K562 (cell line): ENCODE measurements at regions not wholly inside any gene's neighbourhood (a gene's known extent, or its start where the extent isn't known, plus 50 kb on each side); places are given as distances from the start of the nearest gene placed in this dataset.

Experiments
- CCAR2 ChIP-seq: fragments of 200-400 bp; formaldehyde crosslinking; IDR thresholded peaks from 2 replicates; pipeline ENCODE4 v1.6.1; 2017; ENCODE audit warnings: mild to moderate bottlenecking, low read depth, low read length
- DPF2 ChIP-seq: fragments of 450-650 bp; IDR thresholded peaks from 2 replicates; pipeline ENCODE4 v1.6.1; 2016
- EWSR1 ChIP-seq: fragments of 450-650 bp; IDR thresholded peaks from 2 replicates; pipeline ENCODE4 v1.6.1; 2018; ENCODE audit warnings: borderline replicate concordance, mild to moderate bottlenecking, low read depth, moderate library complexity; ENCODE audit not compliant: partially characterized antibody
- GATA2 ChIP-seq: sonication (generic); formaldehyde crosslinking; IDR thresholded peaks from 2 replicates; pipeline ENCODE4 v1.4.0; 2020; ENCODE audit warnings: mild to moderate bottlenecking, missing genetic modification reagents
- GATAD2A ChIP-seq: fragments of 450-650 bp; IDR thresholded peaks from 2 replicates; pipeline ENCODE4 v1.6.1; 2017
- HDGF ChIP-seq: fragments of 450-650 bp; IDR thresholded peaks from 2 replicates; pipeline ENCODE4 v1.6.1; 2016
- HES1 ChIP-seq: fragments of 450-650 bp; IDR thresholded peaks from 2 replicates; pipeline ENCODE4 v1.6.1; 2016; ENCODE audit warnings: low read depth, mild to moderate bottlenecking, moderate library complexity
- HEY1 ChIP-seq: fragments of 250-450 bp; sonication (Bioruptor Pico); IDR thresholded peaks from 2 replicates; pipeline ENCODE4 v1.5.0; 2020; ENCODE audit warnings: mild to moderate bottlenecking, moderate library complexity, borderline replicate concordance
- PATZ1 ChIP-seq: fragments of 250-450 bp; sonication (Bioruptor Pico); IDR thresholded peaks from 2 replicates; pipeline ENCODE4 v1.5.0; 2020; ENCODE audit warnings: mild to moderate bottlenecking, borderline replicate concordance
- RBM14 ChIP-seq: fragments of 200-400 bp; formaldehyde crosslinking; IDR thresholded peaks from 2 replicates; pipeline ENCODE4 v1.6.1; 2018; ENCODE audit warnings: low read depth, mild to moderate bottlenecking, low read length, moderate library complexity, borderline replicate concordance; ENCODE audit not compliant: insufficient read depth
- RNF2 ChIP-seq: sonication (generic); IDR thresholded peaks from 2 replicates; pipeline ENCODE4 v1.6.1; 2016
- SRSF1 ChIP-seq: fragments of 200-400 bp; formaldehyde crosslinking; IDR thresholded peaks from 2 replicates; pipeline ENCODE4 v1.6.1; 2017; ENCODE audit warnings: mild to moderate bottlenecking, low read depth, low read length, moderate library complexity
- TBP ChIP-seq: optimal IDR thresholded peaks from 2 replicates; pipeline ENCODE3; 2011; ENCODE audit warnings: low read depth, low read length, improper control_type of control experiment
- USF1 ChIP-seq: sonication (generic); formaldehyde crosslinking; IDR thresholded peaks from 2 replicates; pipeline ENCODE4 v1.9.0; 2022; ENCODE audit warnings: mild to moderate bottlenecking, missing genetic modification reagents
- ZNF24 ChIP-seq: fragments of 450-650 bp; IDR thresholded peaks from 2 replicates; pipeline ENCODE4 v1.6.1; 2016
- ZNF764 ChIP-seq: fragments of 250-450 bp; sonication (Bioruptor Pico); IDR thresholded peaks from 2 replicates; pipeline ENCODE4 v1.4.0; 2020; ENCODE audit warnings: low read depth, mild to moderate bottlenecking, moderate library complexity

GRCh38 chr6:15090145-15090579 is 155.7 kb upstream of the JARID2 start (continued):
- TF ChIP-seq TBP (peak; percentile 85), PATZ1 (no peak), EWSR1 (no peak), ZNF764 (CRISPR knock-in tag) (0 out of 2 replicates have a peak, but pooled peaks have one; percentile 11), RNF2 (no peak; the same call in 1 of the 2 replicates), HEY1 (CRISPR knock-in tag) (no peak), USF1 (CRISPR knock-in tag) (no peak), GATA2 (no peak), SRSF1 (no peak), HES1 (no peak), HDGF (no peak), GATAD2A (no peak), DPF2 (no peak), RBM14 (no peak), CCAR2 (no peak), ZNF24 (peak; percentile 87)
